ENCODE measurements at regions not wholly inside any gene's neighbourhood (a gene's known extent, or its start where the extent isn't known, plus 50 kb on each side); places are given as distances from the start of the nearest gene placed in this dataset.

DNA sequence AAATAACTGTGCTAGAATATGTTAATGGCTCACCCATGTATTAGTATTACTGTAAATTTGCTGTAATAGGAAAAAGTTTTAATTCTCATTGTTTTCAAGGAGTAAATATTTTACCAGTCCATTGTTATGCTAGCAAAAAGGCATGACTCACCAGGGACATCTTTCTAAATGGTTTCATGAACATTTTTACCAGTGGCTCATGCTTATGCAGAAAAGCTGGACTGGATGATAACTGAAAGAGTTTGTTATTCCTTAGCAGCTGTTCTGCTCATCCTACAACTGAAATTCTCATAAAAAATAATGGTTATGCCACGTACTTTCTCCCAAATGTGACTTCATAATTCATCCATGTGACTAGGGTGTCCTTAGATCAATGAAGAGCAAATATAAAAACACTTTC, 111.9 kb upstream of the PCDH18 start:
- peak overlapping the region; percentile 45 for H2BK20ac ChIP-seq (ENCODE audit: low read depth, low read length)
- H3K9me1 ChIP-seq (ENCODE audit: insufficient read depth, low read length) = no peaks in the 10 kb centered on the region
- peak overlapping the region; percentile 59; the same call in 1 of the 2 replicates for H3K4ac ChIP-seq (ENCODE audit: low read depth, low read length)
- in situ Hi-C loops (cut with MboI; ENCODE audit: low sequenced_read_pairs) = no loop called here
- no peak overlapping the region for H3K9ac ChIP-seq (ENCODE audit: low read depth, low read length)
- no peak overlapping the region for H3K23ac ChIP-seq (ENCODE audit: low read depth, low read length)
- CTCF ChIA-PET = no interaction called here
- WGBS, 2 experiments (ENCODE audit: extremely low coverage in 2 of 2, insufficient read length in 1 of 2) = no CpG with 5 or more reads among the region's 1 CpG
- peak overlapping the region; percentile 43 for H2BK5ac ChIP-seq (ENCODE audit: low read depth, low read length, poor library complexity, severe bottlenecking)
- ATAC-seq (ENCODE audit: low read depth) (peak; percentile 57; the same call in 1 of the 2 replicates), DNase-seq (peak; percentile 62)
- peaks cover 2% of the 10 kb centered on the region; the same call in 1 of the 2 replicates for H3K4me1 ChIP-seq (ENCODE audit: control insufficient read depth, insufficient read depth, low read length)
- H4K20me1 ChIP-seq (ENCODE audit: insufficient read depth, low read length) = no peaks in the 10 kb centered on the region
- no peak overlapping the region for H3K4me3 ChIP-seq (ENCODE audit: insufficient read depth, low read depth, low read length)
- POLR2A ChIA-PET (ENCODE audit: unreplicated experiment) = no interaction called here
- H4K8ac ChIP-seq (ENCODE audit: low read depth in 2 of 2, low read length in 2 of 2) = 0 out of 4 replicates have a peak overlapping the region, but pooled peaks of 1 of the 2 experiments have one; percentile 8
- H3K14ac ChIP-seq (replicated peaks; ENCODE audit: low read depth, low read length) = peak overlapping the region; percentile 49; the same call in 1 of the 2 replicates
- H2BK120ac ChIP-seq (ENCODE audit: low read depth, low read length) = peak overlapping the region; percentile 45; the same call in 1 of the 2 replicates
- H3K79me1 ChIP-seq (ENCODE audit: low read depth in 1 of 2, low read length in 2 of 2) = no peaks in the 10 kb centered on the region
- no peaks in the 10 kb centered on the region for H3K27me3 ChIP-seq (ENCODE audit: control insufficient read depth, insufficient read depth, low read length)
- BruUV-seq (replicated peaks) = no TSS peak
- H2AFZ ChIP-seq (replicated peaks; ENCODE audit: low read length, poor library complexity) = no peak overlapping the region
- no peak overlapping the region for H2AK9ac ChIP-seq (replicated peaks; ENCODE audit: low read depth, low read length, poor library complexity)
- H3K27ac ChIP-seq (ENCODE audit: insufficient read depth, low read length) = no peak overlapping the region
- TF ChIP-seq, protein P1, sequence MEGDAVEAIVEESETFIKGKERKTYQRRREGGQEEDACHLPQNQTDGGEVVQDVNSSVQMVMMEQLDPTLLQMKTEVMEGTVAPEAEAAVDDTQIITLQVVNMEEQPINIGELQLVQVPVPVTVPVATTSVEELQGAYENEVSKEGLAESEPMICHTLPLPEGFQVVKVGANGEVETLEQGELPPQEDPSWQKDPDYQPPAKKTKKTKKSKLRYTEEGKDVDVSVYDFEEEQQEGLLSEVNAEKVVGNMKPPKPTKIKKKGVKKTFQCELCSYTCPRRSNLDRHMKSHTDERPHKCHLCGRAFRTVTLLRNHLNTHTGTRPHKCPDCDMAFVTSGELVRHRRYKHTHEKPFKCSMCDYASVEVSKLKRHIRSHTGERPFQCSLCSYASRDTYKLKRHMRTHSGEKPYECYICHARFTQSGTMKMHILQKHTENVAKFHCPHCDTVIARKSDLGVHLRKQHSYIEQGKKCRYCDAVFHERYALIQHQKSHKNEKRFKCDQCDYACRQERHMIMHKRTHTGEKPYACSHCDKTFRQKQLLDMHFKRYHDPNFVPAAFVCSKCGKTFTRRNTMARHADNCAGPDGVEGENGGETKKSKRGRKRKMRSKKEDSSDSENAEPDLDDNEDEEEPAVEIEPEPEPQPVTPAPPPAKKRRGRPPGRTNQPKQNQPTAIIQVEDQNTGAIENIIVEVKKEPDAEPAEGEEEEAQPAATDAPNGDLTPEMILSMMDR (conservative IDR thresholded peaks at IDR 0.05; ENCODE audit: low read depth, low read length) = no peak
- TF ChIP-seq RCOR1 (IDR thresholded peaks at IDR 0.05; ENCODE audit: insufficient replicate concordance, low read length) (no peak), FOS (IDR thresholded peaks at IDR 0.05; ENCODE audit: low read depth, low read length) (no peak)
- peak overlapping the region; percentile 60; the same call in 1 of the 2 replicates for H4K5ac ChIP-seq (ENCODE audit: low read depth, low read length)
- H3K9me3 ChIP-seq (ENCODE audit: control insufficient read depth, insufficient read depth, low read length) = no peaks in the 10 kb centered on the region
- H3K4me2 ChIP-seq (ENCODE audit: low read depth, low read length) = no peak overlapping the region
- H4K91ac ChIP-seq (ENCODE audit: insufficient read depth, low read depth, low read length) = 0 out of 2 replicates have a peak overlapping the region, but pooled peaks have one; percentile 8
- dilution Hi-C loops (cut with HindIII; ENCODE audit: low sequenced_read_pairs, unreplicated experiment) = no loop called here
- H2AK5ac ChIP-seq (ENCODE audit: low read depth, low read length) = 0 out of 2 replicates have a peak overlapping the region, but pooled peaks have one; percentile 41
- H3K18ac ChIP-seq (ENCODE audit: low read depth, low read length) = peak overlapping the region; percentile 74; the same call in 1 of the 2 replicates
- intact Hi-C loops (cut with micrococcal nuclease) = no loop called here
- 0 out of 3 replicates have a peak overlapping the region, but pooled peaks have one; percentile 23 for H2BK15ac ChIP-seq (ENCODE audit: low read depth, low read length)
- H3K36me3 ChIP-seq (ENCODE audit: control insufficient read depth, insufficient read depth, low read length) = no peaks in the 10 kb centered on the region
- no peak overlapping the region for H3K56ac ChIP-seq (ENCODE audit: extremely low read depth, insufficient read depth, low read length)

Data from IMR-90 (cell line).